ENCODE measurements at regions not wholly inside any gene's neighbourhood (a gene's known extent, or its start where the extent isn't known, plus 50 kb on each side); places are given as distances from the start of the nearest gene placed in this dataset.

DNA sequence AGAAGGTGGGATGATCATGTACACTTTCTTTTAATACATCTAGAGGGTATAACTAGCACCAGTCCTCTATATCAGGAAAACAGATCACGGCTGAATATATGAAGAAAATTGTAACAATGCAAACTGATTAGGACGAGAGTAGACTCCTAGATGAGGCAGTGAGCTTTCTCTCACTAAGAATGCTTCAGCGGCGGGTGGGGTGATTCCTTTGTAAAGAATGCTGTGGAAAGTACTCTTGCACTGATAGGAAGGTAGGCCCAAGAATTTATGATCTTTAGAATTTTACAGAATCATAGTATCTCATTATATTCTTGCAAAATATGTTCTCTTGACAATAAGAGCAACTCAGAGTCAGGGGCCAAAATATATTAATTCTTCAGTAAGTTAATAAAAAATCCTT lies 133.0 kb downstream of the LMNTD1 start (continued):
- TF ChIP-seq CCNT2 (IDR thresholded peaks at IDR 0.05; ENCODE audit: borderline replicate concordance, extremely low read depth, insufficient read length, low read depth, low read length) (no peak), ZNF311 (CRISPR knock-in tag; IDR thresholded peaks at IDR 0.05) (no peak), CCAR2 (IDR thresholded peaks at IDR 0.05; ENCODE audit: low read depth, low read length) (no peak), MCM7 (IDR thresholded peaks at IDR 0.05) (no peak), MYNN (IDR thresholded peaks at IDR 0.05) (no peak), MYNN (CRISPR knock-in tag; IDR thresholded peaks at IDR 0.05) (no peak), CBX8 (IDR thresholded peaks at IDR 0.05; ENCODE audit: borderline replicate concordance, extremely low read depth, low read depth, low read length, poor library complexity, severe bottlenecking) (no peak), TAF1 (IDR thresholded peaks at IDR 0.05; ENCODE audit: control insufficient read depth, extremely low read depth, insufficient read depth, low read length, severe bottlenecking) (no peak)

DNA sequence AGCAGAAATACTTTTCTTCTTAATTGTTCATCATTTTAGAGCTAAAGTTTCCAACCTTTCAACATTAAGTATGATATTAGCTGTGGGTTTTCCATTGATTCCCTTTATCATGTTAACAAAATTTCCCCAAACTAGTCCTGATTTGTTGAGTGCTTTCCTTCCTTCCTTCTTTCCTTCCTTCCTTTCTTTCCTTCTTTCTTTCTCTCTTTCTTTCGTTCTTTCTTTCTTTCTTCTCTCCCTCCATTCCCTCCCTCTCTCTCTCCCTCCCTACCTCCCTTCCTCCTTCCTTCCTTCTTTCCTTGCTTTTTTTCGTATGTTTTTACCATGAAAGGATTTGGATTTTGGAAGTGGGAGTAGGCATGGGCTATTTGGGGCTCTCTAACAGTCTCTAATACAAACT lies 133.5 kb downstream of the LMNTD1 start:
- H3K27me3 ChIP-seq (ENCODE audit: control insufficient read depth in 2 of 2, insufficient read depth in 2 of 2, low read length in 2 of 2) = no peaks in the 10 kb centered on the region
- no peak overlapping the region for H3K4me2 ChIP-seq (ENCODE audit: insufficient read depth, low read length)
- no peaks in the 10 kb centered on the region for H3K4me1 ChIP-seq (replicated peaks in 1 of 2; ENCODE audit: control insufficient read depth in 2 of 2, insufficient read depth in 2 of 2, low read length in 2 of 2)
- H3K27ac ChIP-seq (ENCODE audit: extremely low read depth, low read depth, low read length) = no peak overlapping the region
- no peak overlapping the region for H3K4me3 ChIP-seq
- ATAC-seq = no peak
- no peak for FAIRE-seq
- BruUV-seq (replicated peaks) = no TSS peak
- no peak for DNase-seq (ENCODE audit: extremely low read depth in 1 of 4, low spot score in 3 of 4)
- no peaks in the 10 kb centered on the region for H3K36me3 ChIP-seq (ENCODE audit: control insufficient read depth, insufficient read depth, low read length)
- WGBS (ENCODE audit: insufficient coverage, low coverage, missing lambda C conversion rate) = 0% methylated on average over 2 of the region's 2 CpGs
- H3K79me2 ChIP-seq (ENCODE audit: control insufficient read depth, insufficient read depth, low read length) = no peaks in the 10 kb centered on the region
- H4K20me1 ChIP-seq (replicated peaks; ENCODE audit: control insufficient read depth, insufficient read depth, low read length) = no peaks in the 10 kb centered on the region
- in situ Hi-C loops (cut with MboI) = no loop called here
- ChIA-PET CTCF (ENCODE audit: low intra/inter-chr PET ratio) (no interaction called here), POLR2A (no interaction called here)
- intact Hi-C loops (cut with micrococcal nuclease) = no loop called here
- H3K9me3 ChIP-seq (replicated peaks; ENCODE audit: control insufficient read depth, insufficient read depth, low read depth, low read length) = no peaks in the 10 kb centered on the region
- no peak overlapping the region for H2AFZ ChIP-seq (ENCODE audit: low read depth, low read length)
- no peaks in the 10 kb centered on the region for H3K9me1 ChIP-seq (ENCODE audit: control insufficient read depth, insufficient read depth, low read length)
- no peak overlapping the region for H3K9ac ChIP-seq (ENCODE audit: insufficient read depth in 1 of 2, low read depth in 2 of 2, low read length in 2 of 2)
- no peak for TF ChIP-seq ZNF778 (CRISPR knock-in tag; IDR thresholded peaks at IDR 0.05)
- TF ChIP-seq SMAD4 (CRISPR knock-in tag; conservative IDR thresholded peaks at IDR 0.05) = no peak
- TF ChIP-seq SOX6 (IDR thresholded peaks at IDR 0.05) = no peak
- TF ChIP-seq POLR3A (IDR thresholded peaks at IDR 0.05; ENCODE audit: borderline replicate concordance, extremely low read depth, insufficient read depth, insufficient read length) = no peak
- TF ChIP-seq, protein P1, sequence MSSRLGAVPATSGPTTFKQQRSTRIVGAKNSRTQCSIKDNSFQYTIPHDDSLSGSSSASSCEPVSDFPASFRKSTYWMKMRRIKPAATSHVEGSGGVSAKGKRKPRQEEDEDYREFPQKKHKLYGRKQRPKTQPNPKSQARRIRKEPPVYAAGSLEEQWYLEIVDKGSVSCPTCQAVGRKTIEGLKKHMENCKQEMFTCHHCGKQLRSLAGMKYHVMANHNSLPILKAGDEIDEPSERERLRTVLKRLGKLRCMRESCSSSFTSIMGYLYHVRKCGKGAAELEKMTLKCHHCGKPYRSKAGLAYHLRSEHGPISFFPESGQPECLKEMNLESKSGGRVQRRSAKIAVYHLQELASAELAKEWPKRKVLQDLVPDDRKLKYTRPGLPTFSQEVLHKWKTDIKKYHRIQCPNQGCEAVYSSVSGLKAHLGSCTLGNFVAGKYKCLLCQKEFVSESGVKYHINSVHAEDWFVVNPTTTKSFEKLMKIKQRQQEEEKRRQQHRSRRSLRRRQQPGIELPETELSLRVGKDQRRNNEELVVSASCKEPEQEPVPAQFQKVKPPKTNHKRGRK (tag; IDR thresholded peaks at IDR 0.05) = peak; percentile 84
- TF ChIP-seq RCOR1 (IDR thresholded peaks at IDR 0.05; ENCODE audit: borderline replicate concordance in 1 of 2, low read depth in 2 of 2, low read length in 2 of 2) = no peak
- TF ChIP-seq PRMT5 (CRISPR knock-in tag; IDR thresholded peaks at IDR 0.05) = no peak
- TF ChIP-seq, protein P2, sequence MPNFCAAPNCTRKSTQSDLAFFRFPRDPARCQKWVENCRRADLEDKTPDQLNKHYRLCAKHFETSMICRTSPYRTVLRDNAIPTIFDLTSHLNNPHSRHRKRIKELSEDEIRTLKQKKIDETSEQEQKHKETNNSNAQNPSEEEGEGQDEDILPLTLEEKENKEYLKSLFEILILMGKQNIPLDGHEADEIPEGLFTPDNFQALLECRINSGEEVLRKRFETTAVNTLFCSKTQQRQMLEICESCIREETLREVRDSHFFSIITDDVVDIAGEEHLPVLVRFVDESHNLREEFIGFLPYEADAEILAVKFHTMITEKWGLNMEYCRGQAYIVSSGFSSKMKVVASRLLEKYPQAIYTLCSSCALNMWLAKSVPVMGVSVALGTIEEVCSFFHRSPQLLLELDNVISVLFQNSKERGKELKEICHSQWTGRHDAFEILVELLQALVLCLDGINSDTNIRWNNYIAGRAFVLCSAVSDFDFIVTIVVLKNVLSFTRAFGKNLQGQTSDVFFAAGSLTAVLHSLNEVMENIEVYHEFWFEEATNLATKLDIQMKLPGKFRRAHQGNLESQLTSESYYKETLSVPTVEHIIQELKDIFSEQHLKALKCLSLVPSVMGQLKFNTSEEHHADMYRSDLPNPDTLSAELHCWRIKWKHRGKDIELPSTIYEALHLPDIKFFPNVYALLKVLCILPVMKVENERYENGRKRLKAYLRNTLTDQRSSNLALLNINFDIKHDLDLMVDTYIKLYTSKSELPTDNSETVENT (CRISPR knock-in tag; IDR thresholded peaks at IDR 0.05) = no peak
- TF ChIP-seq ETV1 (tag; conservative IDR thresholded peaks at IDR 0.05; ENCODE audit: low read depth) = no peak
- no peak for TF ChIP-seq ILK (tag; IDR thresholded peaks at IDR 0.05; ENCODE audit: borderline replicate concordance, low read depth)
- no peak for TF ChIP-seq MTA2 (IDR thresholded peaks at IDR 0.05; ENCODE audit: low read depth)
- no peak for TF ChIP-seq ZNF134 (CRISPR knock-in tag; conservative IDR thresholded peaks at IDR 0.05)
